ENCODE measurements at regions not wholly inside any gene's neighbourhood (a gene's known extent, or its start where the extent isn't known, plus 50 kb on each side); places are given as distances from the start of the nearest gene placed in this dataset.

DNA sequence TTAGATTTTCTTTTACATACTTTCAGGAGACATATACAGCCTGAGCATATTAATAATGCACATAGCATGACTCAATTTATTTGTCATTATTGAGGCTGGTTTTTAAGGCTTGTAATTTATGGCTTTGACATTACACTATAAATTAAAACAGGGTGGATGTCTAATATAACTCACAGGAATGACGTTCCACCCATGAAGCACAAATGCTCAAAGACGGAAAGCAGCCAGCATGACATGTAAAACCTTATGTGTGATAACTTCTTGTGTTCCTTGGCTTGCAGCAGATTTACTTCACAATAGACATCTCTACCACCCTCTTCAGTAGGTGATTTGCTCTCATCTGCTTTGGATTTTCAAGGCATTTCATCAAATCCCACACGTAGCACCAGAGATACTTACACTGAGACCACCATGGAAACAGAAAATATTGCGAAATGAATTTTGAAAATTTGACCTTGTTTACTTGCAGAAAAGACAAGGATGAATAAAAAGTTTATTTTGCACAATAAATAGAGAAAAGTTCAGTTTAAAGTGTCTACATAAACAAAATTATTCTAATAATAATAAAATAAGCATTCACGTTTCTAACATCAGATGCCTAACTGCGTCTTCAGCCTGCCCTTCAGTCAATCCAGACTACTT, 64.7 kb upstream of the BTC start:
- Histone ChIP-seq H3K9me3 (ENCODE audit: severe bottlenecking) (no peaks in the 10 kb centered on the region), H3K27ac (ENCODE audit: poor library complexity, severe bottlenecking) (no peak overlapping the region), H3K4me3 (ENCODE audit: severe bottlenecking) (no peak overlapping the region), H3K4me1 (ENCODE audit: insufficient read depth, poor library complexity, severe bottlenecking) (no peaks in the 10 kb centered on the region), H3K36me3 (ENCODE audit: low read depth) (no peaks in the 10 kb centered on the region), H3K27me3 (ENCODE audit: insufficient read depth, poor library complexity, severe bottlenecking) (no peaks in the 10 kb centered on the region)
- no peak for TF ChIP-seq CTCF (IDR thresholded peaks at IDR 0.05; ENCODE audit: poor library complexity, severe bottlenecking)
- ATAC-seq (ENCODE audit: low read depth) (no peak), DNase-seq (ENCODE audit: low spot score) (no peak)

DNA sequence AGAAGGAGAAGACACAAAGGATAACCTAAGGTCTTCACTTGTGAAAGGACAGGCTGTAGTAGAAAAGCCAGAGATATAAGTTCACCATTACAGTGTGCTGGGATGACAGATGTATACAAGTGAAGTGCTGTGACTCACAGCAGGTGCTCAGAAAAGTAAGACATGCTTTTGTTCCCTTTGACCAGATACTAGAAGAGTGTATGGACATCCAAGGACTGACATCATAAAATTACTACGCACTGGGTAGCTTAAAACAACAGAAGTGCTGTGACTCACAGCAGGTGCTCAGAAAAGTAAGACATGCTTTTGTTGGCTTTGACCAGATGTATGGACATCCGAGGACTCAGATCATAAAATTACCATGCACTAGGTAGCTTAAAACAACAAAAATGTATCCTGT, 61.6 kb upstream of the BTC start:
- Histone ChIP-seq H3K9me3 (ENCODE audit: severe bottlenecking) (peaks cover 1% of the 10 kb centered on the region), H3K36me3 (ENCODE audit: low read depth) (no peaks in the 10 kb centered on the region), H3K4me3 (ENCODE audit: severe bottlenecking) (no peak overlapping the region), H3K4me1 (ENCODE audit: insufficient read depth, poor library complexity, severe bottlenecking) (no peaks in the 10 kb centered on the region), H3K27ac (ENCODE audit: poor library complexity, severe bottlenecking) (no peak overlapping the region), H3K27me3 (ENCODE audit: insufficient read depth, poor library complexity, severe bottlenecking) (peaks cover 5% of the 10 kb centered on the region)
- ATAC-seq (ENCODE audit: low read depth): peak; percentile 64
- no peak for DNase-seq (ENCODE audit: low spot score)
- no peak for TF ChIP-seq CTCF (IDR thresholded peaks at IDR 0.05; ENCODE audit: poor library complexity, severe bottlenecking)

DNA sequence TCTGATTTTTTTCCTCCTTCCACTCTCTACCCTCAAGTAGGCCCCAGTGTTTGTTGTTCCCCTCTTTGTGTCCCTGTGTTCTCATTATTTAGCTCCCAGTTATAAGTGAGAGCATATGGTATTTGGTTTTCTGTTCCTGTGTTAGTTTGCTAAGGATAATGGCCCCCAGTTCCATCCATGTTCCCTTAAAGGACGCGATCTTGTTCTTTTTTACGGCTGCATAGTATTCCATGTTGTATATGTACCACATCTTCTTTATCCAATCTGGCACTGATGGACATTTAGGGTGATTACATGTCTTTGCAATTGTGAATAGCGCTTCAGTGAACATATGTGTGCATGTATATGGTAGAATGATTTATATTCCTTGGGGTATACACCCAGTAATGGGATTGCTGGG, 54.5 kb upstream of the BTC start:
- Histone ChIP-seq H3K27ac (ENCODE audit: poor library complexity, severe bottlenecking) (no peak overlapping the region), H3K36me3 (ENCODE audit: low read depth) (no peaks in the 10 kb centered on the region), H3K9me3 (ENCODE audit: severe bottlenecking) (peaks cover 6% of the 10 kb centered on the region), H3K27me3 (ENCODE audit: insufficient read depth, poor library complexity, severe bottlenecking) (peaks cover 5% of the 10 kb centered on the region), H3K4me1 (ENCODE audit: insufficient read depth, poor library complexity, severe bottlenecking) (no peaks in the 10 kb centered on the region), H3K4me3 (ENCODE audit: severe bottlenecking) (no peak overlapping the region)
- ATAC-seq (ENCODE audit: low read depth) (no peak), DNase-seq (ENCODE audit: low spot score) (no peak)
- TF ChIP-seq CTCF (IDR thresholded peaks at IDR 0.05; ENCODE audit: poor library complexity, severe bottlenecking): no peak

DNA sequence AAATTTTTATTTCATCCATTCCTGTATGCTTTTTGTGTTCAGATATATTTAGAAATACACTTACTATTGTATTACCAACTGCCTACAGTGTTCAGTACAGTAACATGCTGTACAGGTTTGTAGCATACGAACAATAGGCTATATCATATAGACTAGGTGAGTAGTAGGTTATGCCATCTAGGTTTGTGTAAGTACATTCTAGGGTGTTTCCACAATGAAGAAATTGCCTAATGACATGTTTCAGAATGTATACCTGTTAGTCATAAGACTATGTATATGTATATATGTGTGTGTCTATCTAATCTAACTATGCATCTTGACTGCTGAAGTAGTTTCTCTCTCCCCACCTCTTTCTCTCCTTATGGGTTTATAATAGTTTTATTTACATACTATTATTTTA, 51.5 kb upstream of the BTC start:
- no peak for TF ChIP-seq CTCF (IDR thresholded peaks at IDR 0.05; ENCODE audit: poor library complexity, severe bottlenecking)
- ATAC-seq (ENCODE audit: low read depth): peak; percentile 94
- H3K27me3 ChIP-seq (ENCODE audit: insufficient read depth, poor library complexity, severe bottlenecking): no peaks in the 10 kb centered on the region
- no peak for DNase-seq (ENCODE audit: low spot score)
- no peaks in the 10 kb centered on the region for H3K4me1 ChIP-seq (ENCODE audit: insufficient read depth, poor library complexity, severe bottlenecking)
- H3K4me3 ChIP-seq (ENCODE audit: severe bottlenecking): no peak overlapping the region
- no peak overlapping the region for H3K27ac ChIP-seq (ENCODE audit: poor library complexity, severe bottlenecking)
- no peaks in the 10 kb centered on the region for H3K36me3 ChIP-seq (ENCODE audit: low read depth)
- peaks cover 4% of the 10 kb centered on the region for H3K9me3 ChIP-seq (ENCODE audit: severe bottlenecking)
